ENCODE measurements at regions not wholly inside any gene's neighbourhood (a gene's known extent, or its start where the extent isn't known, plus 50 kb on each side); places are given as distances from the start of the nearest gene placed in this dataset.

DNA sequence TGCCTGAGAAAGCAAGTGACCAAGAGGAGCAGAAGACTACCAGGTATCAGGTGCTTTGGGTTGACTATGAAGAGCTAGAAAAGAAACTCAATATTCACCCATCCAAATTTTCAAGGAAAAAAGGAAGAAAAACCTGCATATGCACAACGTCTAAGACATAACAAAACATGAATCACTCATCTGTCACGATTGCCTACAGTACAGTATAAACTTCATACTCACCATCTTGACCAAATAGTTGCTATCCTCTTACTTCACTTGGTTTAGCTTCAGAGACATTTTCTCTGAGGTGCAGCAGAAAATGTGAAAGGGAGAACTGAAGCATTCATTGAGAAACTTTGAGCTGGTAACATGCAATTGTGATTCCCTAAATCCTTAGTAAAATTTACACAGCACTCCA lies 228.6 kb upstream of the MPDZ start:
- Mint-ChIP-seq H3K27ac (no peak overlapping the region), H3K27me3 (ENCODE audit: insufficient read depth) (no peaks in the 10 kb centered on the region), H3K9me3 (peaks cover 4% of the 10 kb centered on the region), H3K4me3 (no peak overlapping the region), H3K4me1 (peaks cover 40% of the 10 kb centered on the region), H3K36me3 (ENCODE audit: low read depth) (peaks cover 4% of the 10 kb centered on the region)
- peaks cover 10% of the 10 kb centered on the region for H3K4me1 ChIP-seq (ENCODE audit: control insufficient read depth, insufficient read depth, low read length)
- H3K36me3 ChIP-seq (ENCODE audit: control insufficient read depth, insufficient read depth, low read length) = no peaks in the 10 kb centered on the region
- DNase-seq = no peak
- TF ChIP-seq, protein P1, sequence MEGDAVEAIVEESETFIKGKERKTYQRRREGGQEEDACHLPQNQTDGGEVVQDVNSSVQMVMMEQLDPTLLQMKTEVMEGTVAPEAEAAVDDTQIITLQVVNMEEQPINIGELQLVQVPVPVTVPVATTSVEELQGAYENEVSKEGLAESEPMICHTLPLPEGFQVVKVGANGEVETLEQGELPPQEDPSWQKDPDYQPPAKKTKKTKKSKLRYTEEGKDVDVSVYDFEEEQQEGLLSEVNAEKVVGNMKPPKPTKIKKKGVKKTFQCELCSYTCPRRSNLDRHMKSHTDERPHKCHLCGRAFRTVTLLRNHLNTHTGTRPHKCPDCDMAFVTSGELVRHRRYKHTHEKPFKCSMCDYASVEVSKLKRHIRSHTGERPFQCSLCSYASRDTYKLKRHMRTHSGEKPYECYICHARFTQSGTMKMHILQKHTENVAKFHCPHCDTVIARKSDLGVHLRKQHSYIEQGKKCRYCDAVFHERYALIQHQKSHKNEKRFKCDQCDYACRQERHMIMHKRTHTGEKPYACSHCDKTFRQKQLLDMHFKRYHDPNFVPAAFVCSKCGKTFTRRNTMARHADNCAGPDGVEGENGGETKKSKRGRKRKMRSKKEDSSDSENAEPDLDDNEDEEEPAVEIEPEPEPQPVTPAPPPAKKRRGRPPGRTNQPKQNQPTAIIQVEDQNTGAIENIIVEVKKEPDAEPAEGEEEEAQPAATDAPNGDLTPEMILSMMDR (conservative IDR thresholded peaks at IDR 0.05) = no peak
- no peak overlapping the region for H3K9ac ChIP-seq (ENCODE audit: extremely low read depth, low read length, poor library complexity, severe bottlenecking)
- WGBS, 2 experiments (ENCODE audit: insufficient coverage in 1 of 2, insufficient read length in 1 of 2) = 88% methylated on average over 2 of the region's 2 CpGs; no CpG with 5 or more reads in 1 of the 2 experiments
- H3K4me3 ChIP-seq (ENCODE audit: low read length) = no peak overlapping the region
- H3K27me3 ChIP-seq (ENCODE audit: control insufficient read depth, insufficient read depth, low read length, poor library complexity, severe bottlenecking) = no peaks in the 10 kb centered on the region
- H3K27ac ChIP-seq (ENCODE audit: low read depth, low read length) = no peak overlapping the region
- no peaks in the 10 kb centered on the region for H3K9me3 ChIP-seq (ENCODE audit: control insufficient read depth, low read length)

DNA sequence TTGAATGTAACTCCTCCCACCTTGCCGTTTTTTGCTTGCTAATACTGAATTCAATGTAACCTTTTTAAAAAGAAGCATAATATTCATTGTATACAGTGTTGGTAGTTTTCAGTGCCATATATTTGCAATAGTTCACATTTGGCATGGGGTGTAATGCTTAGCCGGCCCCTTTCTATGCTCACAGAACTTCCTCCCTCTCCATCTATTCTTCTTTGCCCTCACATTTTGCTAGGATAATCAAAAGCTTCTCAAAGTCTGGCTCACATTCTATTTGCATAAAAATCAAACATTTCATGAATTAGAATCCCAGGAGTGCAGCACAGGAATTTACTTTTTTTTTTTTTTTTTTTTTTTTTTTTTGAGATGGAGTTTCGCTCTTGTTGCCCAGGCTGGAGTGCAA lies 226.3 kb upstream of the MPDZ start:
- TF ChIP-seq, protein P1 (conservative IDR thresholded peaks at IDR 0.05) = no peak
- Histone ChIP-seq H3K27ac (ENCODE audit: low read depth, low read length) (no peak overlapping the region), H3K9me3 (ENCODE audit: control insufficient read depth, low read length) (no peaks in the 10 kb centered on the region), H3K4me3 (ENCODE audit: low read length) (no peak overlapping the region), H3K36me3 (ENCODE audit: control insufficient read depth, insufficient read depth, low read length) (no peaks in the 10 kb centered on the region), H3K4me1 (ENCODE audit: control insufficient read depth, insufficient read depth, low read length) (peaks cover 10% of the 10 kb centered on the region), H3K9ac (ENCODE audit: extremely low read depth, low read length, poor library complexity, severe bottlenecking) (no peak overlapping the region), H3K27me3 (ENCODE audit: control insufficient read depth, insufficient read depth, low read length, poor library complexity, severe bottlenecking) (no peaks in the 10 kb centered on the region)
- Mint-ChIP-seq H3K9me3 (peaks cover 4% of the 10 kb centered on the region), H3K4me1 (peaks cover 31% of the 10 kb centered on the region), H3K36me3 (ENCODE audit: low read depth) (peaks cover 4% of the 10 kb centered on the region), H3K27me3 (ENCODE audit: insufficient read depth) (no peaks in the 10 kb centered on the region), H3K4me3 (no peak overlapping the region), H3K27ac (no peak overlapping the region)
- 99% methylated on average over 3 of the region's 3 CpGs; no CpG with 5 or more reads in 1 of the 2 experiments for WGBS, 2 experiments (ENCODE audit: insufficient coverage in 1 of 2, insufficient read length in 1 of 2)
- DNase-seq = no peak

DNA sequence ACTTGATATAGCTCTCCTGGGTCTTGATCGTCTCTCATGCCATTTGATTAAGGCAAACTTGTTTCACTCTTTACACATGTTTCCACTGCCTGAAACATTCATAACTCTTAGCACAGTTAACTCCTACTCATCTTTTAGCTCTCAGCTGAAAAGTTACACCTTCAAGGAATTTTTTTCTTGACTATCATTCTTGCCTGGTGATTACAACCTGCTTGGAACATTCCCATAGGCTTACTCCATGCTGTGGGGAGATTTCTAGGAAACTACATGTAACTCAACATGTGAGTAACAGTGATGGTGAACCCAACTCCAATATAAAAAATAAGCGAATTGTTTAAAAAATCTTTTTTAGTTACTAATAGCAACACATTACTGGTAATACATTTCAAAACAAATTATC lies 224.1 kb upstream of the MPDZ start:
- H3K4me3 ChIP-seq (ENCODE audit: low read length) = no peak overlapping the region
- Mint-ChIP-seq H3K4me1 (peaks cover 14% of the 10 kb centered on the region), H3K27me3 (ENCODE audit: insufficient read depth) (no peaks in the 10 kb centered on the region), H3K4me3 (no peak overlapping the region), H3K36me3 (ENCODE audit: low read depth) (peaks cover 4% of the 10 kb centered on the region), H3K9me3 (peaks cover 4% of the 10 kb centered on the region), H3K27ac (no peak overlapping the region)
- H3K36me3 ChIP-seq (ENCODE audit: control insufficient read depth, insufficient read depth, low read length) = no peaks in the 10 kb centered on the region
- H3K9me3 ChIP-seq (ENCODE audit: control insufficient read depth, low read length) = no peaks in the 10 kb centered on the region
- no peak for DNase-seq
- 88 to 92% methylated on average over 1 to 2 of the region's 2 CpGs for WGBS, 2 experiments (ENCODE audit: insufficient coverage in 1 of 2, insufficient read length in 1 of 2)
- no peak overlapping the region for H3K9ac ChIP-seq (ENCODE audit: extremely low read depth, low read length, poor library complexity, severe bottlenecking)
- H3K27ac ChIP-seq (ENCODE audit: low read depth, low read length) = no peak overlapping the region
- H3K27me3 ChIP-seq (ENCODE audit: control insufficient read depth, insufficient read depth, low read length, poor library complexity, severe bottlenecking) = no peaks in the 10 kb centered on the region
- H3K4me1 ChIP-seq (ENCODE audit: control insufficient read depth, insufficient read depth, low read length) = peaks cover 7% of the 10 kb centered on the region
- TF ChIP-seq, protein P1 (conservative IDR thresholded peaks at IDR 0.05) = no peak
